GM23338 (cell line): ENCODE measurements at regions not wholly inside any gene's neighbourhood (a gene's known extent, or its start where the extent isn't known, plus 50 kb on each side); places are given as distances from the start of the nearest gene placed in this dataset.

Source experiments
- CTCF ChIP-seq, 2 experiments: fragments of 200-600 bp in 1 of 2; sonication (generic) in 1 of 2; conservative IDR thresholded peaks; 2 replicates each; pipeline versions ENCODE4 v1.5.1 to v1.6.1; 2016 to 2017; ENCODE audit warnings: antibody characterized with exemption in 2 of 2, low read depth in 2 of 2, mild to moderate bottlenecking in 2 of 2, moderate library complexity in 1 of 2
- EZH2 ChIP-seq: fragments of 200-600 bp; sonication (generic); IDR thresholded peaks from one replicate; pipeline ENCODE4 v1.8.0; 2017; ENCODE audit warnings: antibody characterized with exemption, mild to moderate bottlenecking, low read depth; ENCODE audit not compliant: unreplicated experiment
- POLR2AphosphoS5 ChIP-seq: IDR thresholded peaks from 2 replicates; pipeline ENCODE4 v1.6.1; 2016; ENCODE audit warnings: antibody characterized with exemption, low read depth

GRCh38 chr2:65881592-65881991 lies 449.2 kb upstream of the SPRED2 start:
- TF ChIP-seq CTCF (conservative IDR thresholded peaks at IDR 0.05; ENCODE audit: low read depth in 2 of 2) = no peak
- no peak for TF ChIP-seq POLR2AphosphoS5
- TF ChIP-seq EZH2 = no peak
